ENCODE measurements at regions not wholly inside any gene's neighbourhood (a gene's known extent, or its start where the extent isn't known, plus 50 kb on each side); places are given as distances from the start of the nearest gene placed in this dataset.

- no peak for TF ChIP-seq CTCF (IDR thresholded peaks at IDR 0.05; ENCODE audit: low read depth, low read length, missing control alignments)
- no peak overlapping the region for H3K4me3 ChIP-seq (replicated peaks; ENCODE audit: low read depth, low read length)
- no peak for DNase-seq (ENCODE audit: extremely low read depth, low read depth)
Observed at GRCh38 chr12:91523831-91524230, 341.2 kb upstream of the DCN start.

GRCh38 chr12:91516695-91517047 lies 334.1 kb upstream of the DCN start:
- DNase-seq (ENCODE audit: extremely low read depth, low read depth): no peak
- TF ChIP-seq CTCF (IDR thresholded peaks at IDR 0.05; ENCODE audit: low read depth, low read length, missing control alignments): no peak
- no peak overlapping the region for H3K4me3 ChIP-seq (replicated peaks; ENCODE audit: low read depth, low read length)

GRCh38 chr12:91515944-91516694 lies 333.5 kb upstream of the DCN start:
- no peak for DNase-seq (ENCODE audit: extremely low read depth, low read depth)
- TF ChIP-seq CTCF (IDR thresholded peaks at IDR 0.05; ENCODE audit: low read depth, low read length, missing control alignments): no peak
- H3K4me3 ChIP-seq (replicated peaks; ENCODE audit: low read depth, low read length): no peak overlapping the region

- H3K4me3 ChIP-seq (replicated peaks; ENCODE audit: low read depth, low read length): no peak overlapping the region
- no peak for DNase-seq (ENCODE audit: extremely low read depth, low read depth)
- no peak for TF ChIP-seq CTCF (IDR thresholded peaks at IDR 0.05; ENCODE audit: low read depth, low read length, missing control alignments)
Observed at GRCh38 chr12:91513313-91513712, 330.7 kb upstream of the DCN start.

GRCh38 chr12:91511795-91512420 lies 329.3 kb upstream of the DCN start:
- no peak for DNase-seq (ENCODE audit: extremely low read depth, low read depth)
- no peak overlapping the region for H3K4me3 ChIP-seq (replicated peaks; ENCODE audit: low read depth, low read length)
- no peak for TF ChIP-seq CTCF (IDR thresholded peaks at IDR 0.05; ENCODE audit: low read depth, low read length, missing control alignments)

GRCh38 chr12:91507754-91508153 lies 325.1 kb upstream of the DCN start:
- TF ChIP-seq CTCF (IDR thresholded peaks at IDR 0.05; ENCODE audit: low read depth, low read length, missing control alignments): no peak
- no peak for DNase-seq (ENCODE audit: extremely low read depth, low read depth)

More at GRCh38 chr12:91507754-91508153, 325.1 kb upstream of the DCN start:
- H3K4me3 ChIP-seq (replicated peaks; ENCODE audit: low read depth, low read length): no peak overlapping the region

Data from HFF-Myc (cell line).